ENCODE measurements at regions not wholly inside any gene's neighbourhood (a gene's known extent, or its start where the extent isn't known, plus 50 kb on each side); places are given as distances from the start of the nearest gene placed in this dataset.

DNA sequence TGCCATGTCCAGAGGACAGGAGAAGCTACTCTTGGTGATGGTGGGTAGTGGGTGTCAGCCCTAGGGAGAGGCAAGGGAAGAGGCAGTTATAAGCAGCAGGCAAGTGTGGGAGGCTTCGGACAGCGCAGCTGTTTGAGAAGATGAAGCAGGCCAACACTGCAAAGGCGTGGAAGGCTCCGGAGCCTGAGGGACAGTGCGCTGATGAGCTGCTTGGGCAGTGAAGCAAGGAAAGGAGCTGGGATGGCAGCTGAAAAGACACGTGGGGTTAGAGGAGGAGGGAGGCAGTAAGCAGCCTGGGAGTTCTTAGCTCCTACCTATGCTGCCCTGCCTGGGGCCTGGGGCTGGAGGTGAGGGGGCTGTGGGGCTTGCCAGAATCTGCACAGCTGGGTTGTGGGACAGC lies 50.1 kb upstream of the CRTAC1 start:
- Mint-ChIP-seq H3K36me3 (ENCODE audit: insufficient read depth) (peaks cover 3% of the 10 kb centered on the region), H3K27me3 (peaks cover 22 to 56% of the 10 kb centered on the region in 2 donors), H3K4me3 (no peak overlapping the region), H3K27ac (no peak overlapping the region), H3K4me1 (ENCODE audit: low read depth in 2 of 2) (peaks cover 0 to 4% of the 10 kb centered on the region in 2 donors), H3K9me3 (no peaks in the 10 kb centered on the region)
- ATAC-seq (replicated peaks) (no peak), DNase-seq (no peak)
